Liver (tissue), 3 donors: ENCODE measurements at regions not wholly inside any gene's neighbourhood (a gene's known extent, or its start where the extent isn't known, plus 50 kb on each side); places are given as distances from the start of the nearest gene placed in this dataset.

ENCODE experiments used
- CTCF ChIP-seq: fragments of 150-350 bp; IDR thresholded peaks from 2 replicates; pipeline ENCODE4 v1.5.1; 2017; ENCODE audit warnings: improper control_type of control experiment, low read depth, low read length; ENCODE audit not compliant: missing input control
- EGR1 ChIP-seq, 2 donors: IDR thresholded peaks; 2 replicates each; pipeline ENCODE4 v1.6.1; 2016 to 2018; ENCODE audit warnings: antibody characterized with exemption in 2 of 2, low read depth in 2 of 2
- FOXA2 ChIP-seq: IDR thresholded peaks from 2 replicates; pipeline ENCODE4 v1.6.1; 2016; ENCODE audit warnings: antibody characterized with exemption
- JUND ChIP-seq, 2 donors: IDR thresholded peaks; 2 replicates each; pipeline ENCODE4 v1.6.1; 2016; ENCODE audit warnings: antibody characterized with exemption in 2 of 2
- MAX ChIP-seq: IDR thresholded peaks from 2 replicates; pipeline ENCODE4 v1.6.1; 2016; ENCODE audit warnings: antibody characterized with exemption
- RAD21 ChIP-seq, 2 donors: IDR thresholded peaks; 2 replicates each; pipeline ENCODE4 v1.6.1; 2016; ENCODE audit warnings: antibody characterized with exemption in 2 of 2, mild to moderate bottlenecking in 2 of 2
- REST ChIP-seq: IDR thresholded peaks from 2 replicates; pipeline ENCODE4 v1.6.1; 2016; ENCODE audit warnings: antibody characterized with exemption, mild to moderate bottlenecking
- RXRA ChIP-seq, 2 donors: IDR thresholded peaks; 2 replicates each; pipeline ENCODE4 v1.6.1; 2017 to 2018; ENCODE audit warnings: antibody characterized with exemption in 2 of 2, mild to moderate bottlenecking in 1 of 2
- SP1 ChIP-seq: IDR thresholded peaks from 2 replicates; pipeline ENCODE4 v1.6.1; 2018; ENCODE audit warnings: antibody characterized with exemption, mild to moderate bottlenecking
- TAF1 ChIP-seq: conservative IDR thresholded peaks from 2 replicates; pipeline ENCODE4 v1.6.1; 2016; ENCODE audit warnings: antibody characterized with exemption, mild to moderate bottlenecking
- ZBTB33 ChIP-seq: IDR thresholded peaks from 2 replicates; pipeline ENCODE4 v1.6.1; 2016; ENCODE audit warnings: antibody characterized with exemption
- donor health status: healthy.
- donor health status: healthy.

GRCh38 chr20:24894488-24894887 is 54.6 kb upstream of the CST7 start:
- TF ChIP-seq RXRA (IDR thresholded peaks at IDR 0.05) (no peak), CTCF (no peak), RAD21 (IDR thresholded peaks at IDR 0.05) (no peak), SP1 (no peak), MAX (no peak), ZBTB33 (no peak), EGR1 (IDR thresholded peaks at IDR 0.05; ENCODE audit: low read depth in 2 of 2) (no peak), FOXA2 (no peak), TAF1 (no peak), JUND (IDR thresholded peaks at IDR 0.05) (no peak), REST (no peak)
